Chondrocyte (in vitro differentiated cells): ENCODE measurements at regions not wholly inside any gene's neighbourhood (a gene's known extent, or its start where the extent isn't known, plus 50 kb on each side); places are given as distances from the start of the nearest gene placed in this dataset.

Experiments
- DNase-seq: peaks from one replicate; pipeline ENCODE4 v3.0.0; 2021; ENCODE audit warnings: mixed read lengths, low spot score
- H3K27ac Mint-ChIP-seq: one replicate; pipeline ENCODE4 v1.8.0; 2021; ENCODE audit warnings: mild to moderate bottlenecking, moderate library complexity, mixed read lengths; ENCODE audit not compliant: unreplicated experiment
- H3K27me3 Mint-ChIP-seq: 2 replicates; pipeline ENCODE4 v1.8.0; 2021; ENCODE audit warnings: low read depth, mixed read lengths
- H3K36me3 Mint-ChIP-seq: 2 replicates; pipeline ENCODE4 v1.8.0; 2021; ENCODE audit warnings: low read depth, mixed read lengths
- H3K4me1 Mint-ChIP-seq: 2 replicates; pipeline ENCODE4 v1.8.0; 2021; ENCODE audit warnings: low read depth, mild to moderate bottlenecking, mixed read lengths
- H3K4me3 Mint-ChIP-seq: one replicate; pipeline ENCODE4 v1.8.0; 2021; ENCODE audit warnings: mild to moderate bottlenecking, moderate library complexity, mixed read lengths; ENCODE audit not compliant: unreplicated experiment
- H3K9me3 Mint-ChIP-seq: 2 replicates; pipeline ENCODE4 v1.8.0; 2021; ENCODE audit warnings: low read depth, mixed read lengths
- TF ChIP-seq, protein P1 (sequence below): fragments of 200-600 bp; sonication (generic); IDR thresholded peaks from 2 replicates; pipeline ENCODE4 v1.5.0; 2021; ENCODE audit warnings: antibody characterized with exemption, mild to moderate bottlenecking, moderate library complexity

DNA sequence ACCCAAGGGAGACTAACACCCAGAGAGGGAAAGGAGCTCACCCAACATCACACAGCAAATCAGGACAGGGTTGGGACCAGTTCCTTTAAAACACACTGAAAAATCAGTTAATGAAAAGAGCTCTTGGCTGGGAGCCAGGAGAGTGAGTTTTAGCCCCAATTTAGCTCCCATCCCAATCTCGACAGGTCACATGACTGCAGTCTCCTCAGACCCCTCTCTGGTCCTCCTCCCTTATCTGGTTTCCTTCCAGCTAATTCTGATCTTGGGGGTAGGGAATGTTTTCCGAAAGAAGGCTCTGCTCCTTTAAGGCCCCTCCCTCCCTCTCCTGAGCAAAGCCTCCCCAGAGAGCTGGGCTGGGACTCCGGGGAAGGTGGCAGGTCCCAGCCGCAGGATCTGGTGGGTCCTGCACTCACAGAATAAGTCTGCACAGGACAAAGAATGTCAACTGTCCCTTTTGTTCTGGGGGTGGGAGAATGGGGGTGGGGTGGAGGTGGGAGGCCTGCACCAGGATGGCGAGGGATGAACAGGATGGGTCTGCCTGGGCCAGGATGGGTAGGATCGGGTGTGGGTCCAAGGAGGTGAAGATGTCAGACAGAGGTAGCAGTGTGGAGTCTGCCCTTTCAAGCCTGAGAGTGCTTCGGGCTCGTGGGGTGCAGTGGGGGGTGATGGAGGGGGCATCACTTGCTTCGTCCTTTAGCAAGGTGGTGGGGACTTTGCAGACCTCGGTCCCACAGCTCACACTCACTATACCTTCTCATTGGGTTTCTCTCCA, 57.3 kb upstream of the SSBP3 start:
- DNase-seq, result peak; percentile 59
- Mint-ChIP-seq H3K27ac (no peak overlapping the region), H3K4me3 (no peak overlapping the region), H3K36me3 (no peaks in the 10 kb centered on the region), H3K4me1 (peaks cover 5% of the 10 kb centered on the region), H3K9me3 (no peaks in the 10 kb centered on the region), H3K27me3 (no peaks in the 10 kb centered on the region)
- TF ChIP-seq, protein P1, sequence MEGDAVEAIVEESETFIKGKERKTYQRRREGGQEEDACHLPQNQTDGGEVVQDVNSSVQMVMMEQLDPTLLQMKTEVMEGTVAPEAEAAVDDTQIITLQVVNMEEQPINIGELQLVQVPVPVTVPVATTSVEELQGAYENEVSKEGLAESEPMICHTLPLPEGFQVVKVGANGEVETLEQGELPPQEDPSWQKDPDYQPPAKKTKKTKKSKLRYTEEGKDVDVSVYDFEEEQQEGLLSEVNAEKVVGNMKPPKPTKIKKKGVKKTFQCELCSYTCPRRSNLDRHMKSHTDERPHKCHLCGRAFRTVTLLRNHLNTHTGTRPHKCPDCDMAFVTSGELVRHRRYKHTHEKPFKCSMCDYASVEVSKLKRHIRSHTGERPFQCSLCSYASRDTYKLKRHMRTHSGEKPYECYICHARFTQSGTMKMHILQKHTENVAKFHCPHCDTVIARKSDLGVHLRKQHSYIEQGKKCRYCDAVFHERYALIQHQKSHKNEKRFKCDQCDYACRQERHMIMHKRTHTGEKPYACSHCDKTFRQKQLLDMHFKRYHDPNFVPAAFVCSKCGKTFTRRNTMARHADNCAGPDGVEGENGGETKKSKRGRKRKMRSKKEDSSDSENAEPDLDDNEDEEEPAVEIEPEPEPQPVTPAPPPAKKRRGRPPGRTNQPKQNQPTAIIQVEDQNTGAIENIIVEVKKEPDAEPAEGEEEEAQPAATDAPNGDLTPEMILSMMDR, result no peak

DNA sequence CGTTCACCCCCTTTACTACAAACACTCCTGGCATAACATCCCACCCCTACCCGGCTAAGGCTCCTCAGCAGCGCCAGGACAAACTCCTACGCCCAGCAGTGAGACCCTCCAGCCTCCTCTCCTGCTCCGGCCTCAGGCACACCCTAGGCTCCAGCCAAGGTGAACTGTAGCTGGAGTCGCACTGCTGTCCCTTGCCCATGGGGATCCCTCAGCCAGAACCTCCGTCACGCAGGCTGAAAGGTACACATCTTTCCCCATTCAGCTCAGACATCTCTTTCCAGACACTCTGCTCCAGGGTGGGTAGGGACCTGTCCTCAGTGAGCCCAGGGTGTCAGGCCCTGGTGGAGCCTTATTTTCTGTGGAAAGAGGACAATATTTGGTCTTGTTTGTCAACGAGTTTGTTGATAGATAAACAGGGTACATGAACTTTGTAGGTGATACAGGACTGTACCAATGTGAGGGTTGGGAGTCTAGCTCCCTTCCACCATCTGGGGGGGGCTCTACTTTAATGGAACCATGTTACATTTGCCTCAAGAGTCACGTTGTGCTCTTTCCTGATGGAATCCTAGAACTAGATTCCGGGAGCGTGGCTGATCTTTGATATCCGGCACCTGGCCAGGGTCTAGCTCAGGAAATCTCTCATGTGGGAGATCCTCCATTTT, 56.5 kb upstream of the SSBP3 start:
- Mint-ChIP-seq H3K27ac (no peak overlapping the region), H3K4me1 (peaks cover 5% of the 10 kb centered on the region), H3K4me3 (no peak overlapping the region), H3K27me3 (no peaks in the 10 kb centered on the region), H3K9me3 (no peaks in the 10 kb centered on the region), H3K36me3 (no peaks in the 10 kb centered on the region)
- peak; percentile 73 for DNase-seq
- TF ChIP-seq, protein P1, result no peak

DNA sequence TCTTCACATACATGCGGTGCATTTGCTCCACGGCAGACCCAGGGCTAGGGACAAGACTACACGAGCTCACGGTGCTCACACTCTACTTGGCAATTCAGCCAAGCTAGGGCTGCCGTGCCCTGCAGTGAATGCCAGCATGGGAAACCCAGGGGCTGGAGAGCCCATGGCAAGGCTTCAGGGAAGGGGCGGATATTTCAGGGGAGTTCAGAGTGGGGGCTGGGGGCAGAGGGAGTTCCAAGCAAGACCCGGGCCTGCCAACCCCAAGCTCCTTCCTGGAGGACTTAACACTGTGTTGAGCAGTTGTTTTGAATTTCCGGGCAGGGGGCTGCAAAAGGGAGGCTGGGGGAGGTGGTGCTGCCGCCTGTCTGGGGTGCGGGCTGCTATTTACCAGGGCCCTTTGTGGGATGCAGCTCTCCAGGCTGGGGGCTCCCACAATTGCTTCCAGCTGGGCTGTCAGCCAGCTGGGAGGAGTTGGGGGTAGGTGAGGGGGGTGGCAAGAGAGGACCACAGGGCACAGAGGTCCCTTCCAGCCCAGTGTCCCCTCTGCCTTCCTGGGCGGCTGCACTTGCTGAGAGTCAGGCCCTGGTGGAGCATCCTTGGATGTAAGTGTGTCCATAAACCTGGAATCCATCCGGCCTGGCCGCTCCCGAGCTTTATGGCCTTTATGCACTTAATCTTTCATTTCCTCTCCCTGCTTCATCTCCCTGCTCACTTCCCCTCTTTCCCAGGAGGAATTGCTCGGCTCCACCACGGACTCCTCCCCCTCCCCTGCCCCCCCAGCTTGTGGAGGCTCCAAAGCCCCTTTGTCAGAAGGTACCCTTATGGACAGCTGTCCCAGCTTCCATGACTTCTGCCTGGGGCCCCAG, 55.8 kb upstream of the SSBP3 start:
- no peaks in the 10 kb centered on the region for H3K27me3 Mint-ChIP-seq
- H3K9me3 Mint-ChIP-seq, result no peaks in the 10 kb centered on the region
- H3K36me3 Mint-ChIP-seq, result no peaks in the 10 kb centered on the region
- H3K4me3 Mint-ChIP-seq, result no peak overlapping the region
- peaks cover 5% of the 10 kb centered on the region for H3K4me1 Mint-ChIP-seq
- peak; percentile 57 for DNase-seq
- TF ChIP-seq, protein P1, result no peak
- H3K27ac Mint-ChIP-seq, result no peak overlapping the region

DNA sequence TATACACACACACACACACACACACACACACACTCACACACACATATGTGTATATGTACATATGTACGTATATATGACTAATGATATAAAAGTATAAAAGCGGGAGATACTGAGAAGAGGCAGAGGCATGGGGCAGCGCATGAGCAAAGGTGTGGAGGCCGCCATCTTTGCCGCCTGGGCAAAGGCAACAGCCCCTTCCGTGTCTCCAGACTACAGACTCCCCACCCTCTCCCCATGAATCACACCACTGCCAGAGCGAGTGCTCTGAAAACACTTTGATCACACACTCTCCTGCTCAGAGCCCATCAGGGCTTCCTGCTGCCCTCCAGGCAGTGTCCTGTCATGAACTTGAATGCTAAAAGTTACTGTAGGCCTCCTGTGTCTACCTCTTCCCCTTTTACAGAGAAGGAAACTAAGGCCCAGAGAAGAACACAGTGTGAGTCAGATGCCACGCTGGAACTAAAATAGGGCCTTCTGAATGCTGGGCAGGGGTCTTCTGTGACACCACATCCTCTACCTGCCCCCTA, 54.7 kb upstream of the SSBP3 start:
- Mint-ChIP-seq H3K27me3 (no peaks in the 10 kb centered on the region), H3K4me3 (no peak overlapping the region), H3K4me1 (peaks cover 5% of the 10 kb centered on the region), H3K9me3 (no peaks in the 10 kb centered on the region), H3K36me3 (no peaks in the 10 kb centered on the region), H3K27ac (no peak overlapping the region)
- peak; percentile 49 for DNase-seq
- TF ChIP-seq, protein P1, result no peak

DNA sequence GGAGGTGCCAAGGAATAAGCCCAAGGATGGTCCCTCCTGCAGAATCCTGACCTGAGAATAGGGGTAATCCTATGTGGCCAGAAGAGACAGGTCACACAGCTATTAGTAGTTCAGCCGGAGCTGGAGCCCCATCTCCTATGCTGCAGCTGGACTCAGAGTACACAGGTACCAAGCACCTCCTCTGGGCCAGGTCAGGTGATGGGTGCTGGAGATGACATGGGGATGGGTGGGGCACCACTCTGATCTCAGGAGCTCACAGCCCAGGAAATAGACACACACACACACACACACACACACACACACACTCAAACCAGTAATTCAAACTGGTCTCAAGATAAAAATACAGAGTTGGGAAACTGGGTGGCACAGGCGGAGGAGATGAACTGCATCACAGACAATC, 54.2 kb upstream of the SSBP3 start:
- Mint-ChIP-seq H3K36me3 (no peaks in the 10 kb centered on the region), H3K27ac (no peak overlapping the region), H3K4me1 (peaks cover 5% of the 10 kb centered on the region), H3K4me3 (no peak overlapping the region), H3K27me3 (no peaks in the 10 kb centered on the region), H3K9me3 (no peaks in the 10 kb centered on the region)
- TF ChIP-seq, protein P1, result no peak
- peak; percentile 54 for DNase-seq
